DOHH2 (cell line): ENCODE measurements at regions not wholly inside any gene's neighbourhood (a gene's known extent, or its start where the extent isn't known, plus 50 kb on each side); places are given as distances from the start of the nearest gene placed in this dataset.

Source experiments
- CTCF ChIP-seq: fragments of 200-600 bp; sonication (generic); IDR thresholded peaks from one replicate; pipeline ENCODE4 v1.5.1; 2014; ENCODE audit warnings: antibody characterized with exemption, mild to moderate bottlenecking, low read depth, low read length; ENCODE audit not compliant: poor library complexity, severe bottlenecking
- EZH2phosphoT487 ChIP-seq: fragments of 200-600 bp; sonication (generic); IDR thresholded peaks from 2 replicates; pipeline ENCODE4 v1.6.1; 2017; ENCODE audit warnings: borderline replicate concordance, mild to moderate bottlenecking, antibody characterized with exemption, low read length, moderate library complexity, mixed read lengths

- no peak for TF ChIP-seq CTCF
- no peak for TF ChIP-seq EZH2phosphoT487
Observed at GRCh38 chr12:47346251-47347019, 266.7 kb upstream of the AMIGO2 start.
